Stomach (tissue), 8 donors: ENCODE measurements at regions not wholly inside any gene's neighbourhood (a gene's known extent, or its start where the extent isn't known, plus 50 kb on each side); places are given as distances from the start of the nearest gene placed in this dataset.

Source experiments
- DNase-seq, 2 donors: peaks; one replicate each; pipeline versions ENCODE4 v3.0.0 to v3.0.0-alpha.2; 2013 to 2019
- H3K27ac ChIP-seq, 5 donors: fragments of 200-600 bp in 4 of 5; sonication (generic) in 4 of 5; one replicate each; pipeline ENCODE4 v1.5.1; 2013 to 2019; ENCODE audit warnings: mild to moderate bottlenecking in 1 of 5, moderate library complexity in 1 of 5
- H3K27me3 ChIP-seq, 3 donors: fragments of 200-600 bp; sonication (generic); one replicate each; pipeline ENCODE4 v1.5.1; 2017 to 2019; ENCODE audit warnings: mixed run types in 1 of 3
- H3K36me3 ChIP-seq, 4 donors: fragments of 200-600 bp; sonication (generic); 1 replicate in 3 of 4; 2 replicates in 1 of 4; pipeline ENCODE4 v1.5.1; 2016 to 2019
- H3K4me1 ChIP-seq, 4 donors: fragments of 200-600 bp; sonication (generic); one replicate each; pipeline ENCODE4 v1.5.1; 2016 to 2019
- H3K4me3 ChIP-seq, 4 donors: fragments of 200-600 bp; sonication (generic) in 3 of 4; one replicate each; pipeline ENCODE4 v1.5.1; 2016 to 2019; ENCODE audit warnings: mild to moderate bottlenecking in 1 of 4
- H3K9me3 ChIP-seq, 4 donors: fragments of 200-600 bp; sonication (generic); one replicate each; pipeline ENCODE4 v1.5.1; 2016 to 2019
- EP300 ChIP-seq: sonication (generic); formaldehyde crosslinking; IDR thresholded peaks from one replicate; pipeline ENCODE4 v1.6.1; 2017; ENCODE audit warnings: antibody characterized with exemption
- POLR2A ChIP-seq, 4 donors: fragments of 450-650 bp; IDR thresholded peaks; one replicate each; pipeline ENCODE4 v1.6.1; 2016; ENCODE audit warnings: antibody characterized with exemption in 4 of 4, control low read depth in 2 of 4, mild to moderate bottlenecking in 1 of 4, moderate library complexity in 1 of 4
- POLR2AphosphoS5 ChIP-seq, 3 donors: sonication (generic); formaldehyde crosslinking; IDR thresholded peaks; one replicate each; pipeline ENCODE4 v1.6.1; 2016; ENCODE audit warnings: antibody characterized with exemption in 3 of 3
- WGBS, 5 donors: extraction: QIAGEN DNeasy Blood & Tissue Kit in 3 of 5; methylation state at CpG; one replicate each; pipeline versions ENCODE4 v1.1.5 to v1.1.7; 2013 to 2018; 5-methylcytosine and 5-hydroxymethylcytosine counted together
- intact Hi-C: fragments of 100-400 bp; cut with DNase I; formaldehyde crosslinking; loops from one replicate; pipeline ENCODE4 v1.15.1; 2023; ENCODE audit warnings: low total_unique reads
- TF ChIP-seq, protein P1 (sequence below), 7 experiments: fragments of 450-650 bp in 4 of 7; fragments of 200-600 bp in 3 of 7; sonication (generic) in 3 of 7; IDR thresholded peaks; one replicate each; pipeline ENCODE4 v1.5.1; 2016 to 2019; ENCODE audit warnings: antibody characterized with exemption in 7 of 7, control low read depth in 2 of 7, mild to moderate bottlenecking in 1 of 7
- donor health status: healthy with polysubstance abuse.
- donor health status: Bipolar disorder and iron deficiency.
- donor health status: healthy.

GRCh38 chr5:82384034-82384750 is 106.0 kb upstream of the RPS23 start:
- intact Hi-C loops, result no loop called here
- Histone ChIP-seq H3K4me1 (peaks cover 0 to 8% (median 6%) of the 10 kb centered on the region in 4 donors), H3K27ac (no peak overlapping the region), H3K36me3 (no peaks in the 10 kb centered on the region), H3K9me3 (no peaks in the 10 kb centered on the region), H3K4me3 (no peak overlapping the region), H3K27me3 (no peaks in the 10 kb centered on the region)
- 63 to 79% (median 72%) methylated on average over 6 of the region's 6 CpGs for WGBS, 5 donors
- TF ChIP-seq, protein P1, sequence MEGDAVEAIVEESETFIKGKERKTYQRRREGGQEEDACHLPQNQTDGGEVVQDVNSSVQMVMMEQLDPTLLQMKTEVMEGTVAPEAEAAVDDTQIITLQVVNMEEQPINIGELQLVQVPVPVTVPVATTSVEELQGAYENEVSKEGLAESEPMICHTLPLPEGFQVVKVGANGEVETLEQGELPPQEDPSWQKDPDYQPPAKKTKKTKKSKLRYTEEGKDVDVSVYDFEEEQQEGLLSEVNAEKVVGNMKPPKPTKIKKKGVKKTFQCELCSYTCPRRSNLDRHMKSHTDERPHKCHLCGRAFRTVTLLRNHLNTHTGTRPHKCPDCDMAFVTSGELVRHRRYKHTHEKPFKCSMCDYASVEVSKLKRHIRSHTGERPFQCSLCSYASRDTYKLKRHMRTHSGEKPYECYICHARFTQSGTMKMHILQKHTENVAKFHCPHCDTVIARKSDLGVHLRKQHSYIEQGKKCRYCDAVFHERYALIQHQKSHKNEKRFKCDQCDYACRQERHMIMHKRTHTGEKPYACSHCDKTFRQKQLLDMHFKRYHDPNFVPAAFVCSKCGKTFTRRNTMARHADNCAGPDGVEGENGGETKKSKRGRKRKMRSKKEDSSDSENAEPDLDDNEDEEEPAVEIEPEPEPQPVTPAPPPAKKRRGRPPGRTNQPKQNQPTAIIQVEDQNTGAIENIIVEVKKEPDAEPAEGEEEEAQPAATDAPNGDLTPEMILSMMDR (IDR thresholded peaks at IDR 0.05), result no peak
- TF ChIP-seq POLR2A (IDR thresholded peaks at IDR 0.05) (no peak), EP300 (no peak), POLR2AphosphoS5 (IDR thresholded peaks at IDR 0.05) (no peak)
- DNase-seq, result peak in 1 of 2 donors; percentile 12

GRCh38 chr5:82381591-82381990 is 103.4 kb upstream of the RPS23 start:
- 93 to 98% (median 95%) methylated on average over 1 of the region's 1 CpG for WGBS, 5 donors
- Histone ChIP-seq H3K4me3 (no peak overlapping the region), H3K9me3 (no peaks in the 10 kb centered on the region), H3K27me3 (no peaks in the 10 kb centered on the region), H3K4me1 (no peaks in the 10 kb centered on the region), H3K27ac (no peak overlapping the region), H3K36me3 (no peaks in the 10 kb centered on the region)
- DNase-seq, result no peak
- intact Hi-C loops, result no loop called here
- no peak for TF ChIP-seq POLR2AphosphoS5 (IDR thresholded peaks at IDR 0.05)
- no peak for TF ChIP-seq EP300
- TF ChIP-seq, protein P1 (IDR thresholded peaks at IDR 0.05), result no peak

DNA sequence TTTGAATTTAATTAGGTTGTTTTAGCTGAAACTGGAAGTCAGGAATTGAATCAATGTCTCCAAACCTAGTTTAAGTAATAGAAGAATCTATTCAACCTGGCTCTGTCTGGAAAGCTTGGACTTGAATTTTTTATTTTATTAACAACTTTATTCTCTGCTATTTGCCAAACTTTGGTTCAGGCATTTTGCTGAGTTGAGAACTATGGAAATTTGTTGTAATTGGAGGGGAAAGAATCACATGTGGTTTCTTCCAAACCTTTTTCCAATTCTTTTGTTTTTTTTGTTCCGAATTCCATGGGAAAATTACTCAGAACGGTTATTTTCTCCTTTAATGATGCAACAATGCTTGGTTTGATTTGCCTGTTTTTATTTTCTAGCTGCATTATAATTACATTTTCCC is 98.2 kb upstream of the RPS23 start:
- no peak overlapping the region for H3K27ac ChIP-seq
- H3K4me3 ChIP-seq, result no peak overlapping the region
- intact Hi-C loops, result no loop called here
- H3K9me3 ChIP-seq, result no peaks in the 10 kb centered on the region
- WGBS, 5 donors, result 71 to 94% (median 92%) methylated on average over 2 of the region's 2 CpGs
- H3K27me3 ChIP-seq, result no peaks in the 10 kb centered on the region
- H3K36me3 ChIP-seq, result no peaks in the 10 kb centered on the region
- no peaks in the 10 kb centered on the region for H3K4me1 ChIP-seq
- peak in 1 of 2 donors; percentile 6 for DNase-seq
- TF ChIP-seq, protein P1 (IDR thresholded peaks at IDR 0.05), result no peak
- TF ChIP-seq EP300 (no peak), POLR2A (IDR thresholded peaks at IDR 0.05) (no peak), POLR2AphosphoS5 (IDR thresholded peaks at IDR 0.05) (no peak)

- Histone ChIP-seq H3K36me3 (no peaks in the 10 kb centered on the region), H3K27ac (no peak overlapping the region), H3K4me3 (no peak overlapping the region), H3K9me3 (no peaks in the 10 kb centered on the region), H3K27me3 (no peaks in the 10 kb centered on the region), H3K4me1 (no peaks in the 10 kb centered on the region)
- intact Hi-C loops, result no loop called here
- DNase-seq, result peak in 1 of 2 donors; percentile 5
- WGBS, 5 donors, result 68 to 81% (median 73%) methylated on average over 5 of the region's 5 CpGs
- TF ChIP-seq, protein P1 (IDR thresholded peaks at IDR 0.05), result no peak
- TF ChIP-seq POLR2AphosphoS5 (IDR thresholded peaks at IDR 0.05) (no peak), POLR2A (IDR thresholded peaks at IDR 0.05) (no peak), EP300 (no peak)
These were observed 97.5 kb upstream of the RPS23 start for GRCh38 chr5:82375488-82376244.
